ENCODE measurements at regions not wholly inside any gene's neighbourhood (a gene's known extent, or its start where the extent isn't known, plus 50 kb on each side); places are given as distances from the start of the nearest gene placed in this dataset.

DNA sequence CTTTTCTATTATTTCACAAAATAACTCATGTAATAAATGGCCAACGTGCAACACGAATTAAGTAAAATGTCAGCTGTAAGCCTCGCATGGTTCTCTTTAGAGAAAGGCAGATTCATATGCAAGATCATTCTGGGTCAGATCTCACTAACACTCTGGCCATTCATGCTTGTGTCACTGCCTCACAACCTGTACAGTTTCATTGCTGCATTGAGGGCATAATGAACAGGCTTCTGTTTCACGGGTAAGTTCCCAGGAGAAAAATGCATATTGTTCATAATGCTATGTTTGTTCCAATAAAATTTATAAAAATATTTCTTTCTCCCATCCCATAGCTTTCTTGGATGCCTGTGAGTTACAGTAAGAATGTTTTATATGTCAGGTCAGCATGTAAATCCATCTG lies 734.0 kb upstream of the ANKRD30A start:
- TF ChIP-seq POLR2A (IDR thresholded peaks at IDR 0.05) = no peak
- TF ChIP-seq, protein P1, sequence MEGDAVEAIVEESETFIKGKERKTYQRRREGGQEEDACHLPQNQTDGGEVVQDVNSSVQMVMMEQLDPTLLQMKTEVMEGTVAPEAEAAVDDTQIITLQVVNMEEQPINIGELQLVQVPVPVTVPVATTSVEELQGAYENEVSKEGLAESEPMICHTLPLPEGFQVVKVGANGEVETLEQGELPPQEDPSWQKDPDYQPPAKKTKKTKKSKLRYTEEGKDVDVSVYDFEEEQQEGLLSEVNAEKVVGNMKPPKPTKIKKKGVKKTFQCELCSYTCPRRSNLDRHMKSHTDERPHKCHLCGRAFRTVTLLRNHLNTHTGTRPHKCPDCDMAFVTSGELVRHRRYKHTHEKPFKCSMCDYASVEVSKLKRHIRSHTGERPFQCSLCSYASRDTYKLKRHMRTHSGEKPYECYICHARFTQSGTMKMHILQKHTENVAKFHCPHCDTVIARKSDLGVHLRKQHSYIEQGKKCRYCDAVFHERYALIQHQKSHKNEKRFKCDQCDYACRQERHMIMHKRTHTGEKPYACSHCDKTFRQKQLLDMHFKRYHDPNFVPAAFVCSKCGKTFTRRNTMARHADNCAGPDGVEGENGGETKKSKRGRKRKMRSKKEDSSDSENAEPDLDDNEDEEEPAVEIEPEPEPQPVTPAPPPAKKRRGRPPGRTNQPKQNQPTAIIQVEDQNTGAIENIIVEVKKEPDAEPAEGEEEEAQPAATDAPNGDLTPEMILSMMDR (IDR thresholded peaks at IDR 0.05) = no peak
